A549 (cell line): ENCODE measurements at regions not wholly inside any gene's neighbourhood (a gene's known extent, or its start where the extent isn't known, plus 50 kb on each side); places are given as distances from the start of the nearest gene placed in this dataset.

ENCODE experiments used
- BHLHE40 ChIP-seq: IDR thresholded peaks from 2 replicates; pipeline ENCODE4 v1.6.1; 2012; ENCODE audit warnings: low read depth, low read length, inconsistent platforms
- CBX8 ChIP-seq: fragments of 200-600 bp; sonication (generic); IDR thresholded peaks from 2 replicates; pipeline ENCODE4 v1.6.1; 2016
- CEBPB ChIP-seq, 2 experiments: fragments of >200 bp in 1 of 2; sonication (Bioruptor Twin) in 1 of 2; formaldehyde crosslinking in 1 of 2; IDR thresholded peaks; 2 replicates each; pipeline ENCODE4 v1.6.1; 2012 to 2016
- EP300 ChIP-seq, 2 experiments: fragments of >200 bp; sonication (Bioruptor Twin); formaldehyde crosslinking; IDR thresholded peaks; 2 replicates in 1 of 2; 3 replicates in 1 of 2; pipeline ENCODE4 v1.6.1; 2016 to 2017
- MAZ ChIP-seq: fragments of 150-350 bp; IDR thresholded peaks from 2 replicates; pipeline ENCODE4 v1.6.1; 2014; ENCODE audit warnings: antibody characterized with exemption, low read depth, low read length, borderline replicate concordance
- POLR2A ChIP-seq: IDR thresholded peaks from 2 replicates; pipeline ENCODE4 v1.6.1; 2012; ENCODE audit warnings: mild to moderate bottlenecking, low read length
- RAD21 ChIP-seq, 2 experiments: fragments of >200 bp in 1 of 2; sonication (Bioruptor Twin) in 1 of 2; formaldehyde crosslinking in 1 of 2; IDR thresholded peaks in 1 of 2; conservative IDR thresholded peaks in 1 of 2; 2 replicates in 1 of 2; 3 replicates in 1 of 2; pipeline ENCODE4 v1.6.1; 2012 to 2018; ENCODE audit warnings: inconsistent platforms in 1 of 2
- RFX5 ChIP-seq: fragments of 450-650 bp; IDR thresholded peaks from 2 replicates; pipeline ENCODE4 v1.7.1; 2014; ENCODE audit warnings: antibody characterized with exemption, mild to moderate bottlenecking, moderate library complexity
- RNF2 ChIP-seq: fragments of 200-600 bp; sonication (generic); IDR thresholded peaks from 2 replicates; pipeline ENCODE4 v1.6.1; 2016; ENCODE audit warnings: low read depth, mild to moderate bottlenecking, antibody characterized with exemption, moderate library complexity, borderline replicate concordance
- ZFP36 ChIP-seq: fragments of 450-650 bp; IDR thresholded peaks from 2 replicates; pipeline ENCODE4 v1.6.1; 2014; ENCODE audit warnings: borderline replicate concordance; ENCODE audit not compliant: partially characterized antibody
- TF ChIP-seq, protein P1 (sequence below): fragments of >200 bp; sonication (Bioruptor Twin); formaldehyde crosslinking; IDR thresholded peaks from 3 replicates; pipeline ENCODE4 v1.5.1; 2016
- TF ChIP-seq, protein P2 (sequence below): IDR thresholded peaks from 2 replicates; pipeline ENCODE4 v1.6.1; 2012
- TF ChIP-seq, protein P3 (sequence below): IDR thresholded peaks from 2 replicates; pipeline ENCODE4 v1.6.1; 2012

GRCh38 chr12:25422241-25422640 lies 130.8 kb downstream of the LMNTD1 start:
- TF ChIP-seq, protein P1, sequence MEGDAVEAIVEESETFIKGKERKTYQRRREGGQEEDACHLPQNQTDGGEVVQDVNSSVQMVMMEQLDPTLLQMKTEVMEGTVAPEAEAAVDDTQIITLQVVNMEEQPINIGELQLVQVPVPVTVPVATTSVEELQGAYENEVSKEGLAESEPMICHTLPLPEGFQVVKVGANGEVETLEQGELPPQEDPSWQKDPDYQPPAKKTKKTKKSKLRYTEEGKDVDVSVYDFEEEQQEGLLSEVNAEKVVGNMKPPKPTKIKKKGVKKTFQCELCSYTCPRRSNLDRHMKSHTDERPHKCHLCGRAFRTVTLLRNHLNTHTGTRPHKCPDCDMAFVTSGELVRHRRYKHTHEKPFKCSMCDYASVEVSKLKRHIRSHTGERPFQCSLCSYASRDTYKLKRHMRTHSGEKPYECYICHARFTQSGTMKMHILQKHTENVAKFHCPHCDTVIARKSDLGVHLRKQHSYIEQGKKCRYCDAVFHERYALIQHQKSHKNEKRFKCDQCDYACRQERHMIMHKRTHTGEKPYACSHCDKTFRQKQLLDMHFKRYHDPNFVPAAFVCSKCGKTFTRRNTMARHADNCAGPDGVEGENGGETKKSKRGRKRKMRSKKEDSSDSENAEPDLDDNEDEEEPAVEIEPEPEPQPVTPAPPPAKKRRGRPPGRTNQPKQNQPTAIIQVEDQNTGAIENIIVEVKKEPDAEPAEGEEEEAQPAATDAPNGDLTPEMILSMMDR, result no peak
- TF ChIP-seq, protein P2, sequence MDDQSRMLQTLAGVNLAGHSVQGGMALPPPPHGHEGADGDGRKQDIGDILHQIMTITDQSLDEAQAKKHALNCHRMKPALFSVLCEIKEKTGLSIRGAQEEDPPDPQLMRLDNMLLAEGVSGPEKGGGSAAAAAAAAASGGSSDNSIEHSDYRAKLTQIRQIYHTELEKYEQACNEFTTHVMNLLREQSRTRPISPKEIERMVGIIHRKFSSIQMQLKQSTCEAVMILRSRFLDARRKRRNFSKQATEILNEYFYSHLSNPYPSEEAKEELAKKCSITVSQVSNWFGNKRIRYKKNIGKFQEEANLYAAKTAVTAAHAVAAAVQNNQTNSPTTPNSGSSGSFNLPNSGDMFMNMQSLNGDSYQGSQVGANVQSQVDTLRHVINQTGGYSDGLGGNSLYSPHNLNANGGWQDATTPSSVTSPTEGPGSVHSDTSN, result no peak
- TF ChIP-seq, protein P3, sequence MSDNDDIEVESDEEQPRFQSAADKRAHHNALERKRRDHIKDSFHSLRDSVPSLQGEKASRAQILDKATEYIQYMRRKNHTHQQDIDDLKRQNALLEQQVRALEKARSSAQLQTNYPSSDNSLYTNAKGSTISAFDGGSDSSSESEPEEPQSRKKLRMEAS, result no peak
- TF ChIP-seq RFX5 (no peak), EP300 (IDR thresholded peaks at IDR 0.05) (no peak), ZFP36 (no peak), BHLHE40 (no peak), POLR2A (no peak), CEBPB (IDR thresholded peaks at IDR 0.05) (no peak), RNF2 (no peak), MAZ (no peak), RAD21 (conservative IDR thresholded peaks at IDR 0.05 in 1 of 2, IDR thresholded peaks at IDR 0.05 in 1 of 2) (no peak), CBX8 (no peak)
